SK-N-MC (cell line): ENCODE measurements at regions not wholly inside any gene's neighbourhood (a gene's known extent, or its start where the extent isn't known, plus 50 kb on each side); places are given as distances from the start of the nearest gene placed in this dataset.

Experiments
- EZH2 ChIP-seq: fragments of 200-600 bp; sonication (generic); IDR thresholded peaks from one replicate; pipeline ENCODE4 v1.6.1; 2017; ENCODE audit warnings: antibody characterized with exemption
- POLR2AphosphoS5 ChIP-seq: IDR thresholded peaks from 2 replicates; pipeline ENCODE4 v1.6.1; 2012; ENCODE audit warnings: mild to moderate bottlenecking, low read depth, low read length, borderline replicate concordance

DNA sequence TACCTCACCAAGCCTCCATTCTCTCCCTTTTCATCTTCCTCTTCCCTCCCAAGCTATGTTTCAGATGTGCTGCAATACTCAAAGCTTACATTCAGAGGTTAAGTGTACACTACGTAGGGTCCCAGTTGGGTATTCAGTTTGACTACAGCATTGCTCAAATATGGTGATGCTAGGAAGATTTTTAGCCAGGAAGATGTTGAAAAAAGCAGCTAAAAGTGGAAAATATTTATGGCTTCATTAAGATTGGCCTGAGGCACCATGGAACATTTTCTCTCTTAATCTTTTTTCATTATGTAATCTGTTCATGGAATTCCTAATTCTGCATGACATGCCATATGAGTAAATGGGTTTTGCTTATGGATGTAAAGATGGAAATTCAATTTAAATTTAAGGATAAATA lies 72.0 kb upstream of the ABCB5 start:
- TF ChIP-seq POLR2AphosphoS5, result no peak
- TF ChIP-seq EZH2, result no peak
